Posterior cingulate gyrus (tissue), 11 donors: ENCODE measurements at regions not wholly inside any gene's neighbourhood (a gene's known extent, or its start where the extent isn't known, plus 50 kb on each side); places are given as distances from the start of the nearest gene placed in this dataset.
A peak's percentile ranks its signal among the peaks of the same experiment; 100 is the strongest.
"Not testable (repeated sequence)": the region's sequence is repeated elsewhere in the genome, so short reads cannot be mapped to it uniquely, and the experiment has no call there.

Experiments used
- DNase-seq, 10 donors: peaks; one replicate each; pipeline versions ENCODE4 v3.0.0 to v3.0.0-alpha.2; 2020 to 2021; ENCODE audit warnings: mixed read lengths in 3 of 10
- intact Hi-C: fragments of 100-400 bp; cut with DNase I; formaldehyde crosslinking; loops from one replicate; pipeline ENCODE4 v1.15.1; 2023

- peak in 3 of 10 donors; percentile 39 to 64 (median 51) for DNase-seq
Observed at GRCh38 chr6:67722861-67723261, 912.2 kb upstream of the ADGRB3 start.

GRCh38 chr6:67717281-67717680, 917.8 kb upstream of the ADGRB3 start:
- intact Hi-C loops = no loop called here
- DNase-seq = peak in 1 of 10 donors; percentile 15

More at GRCh38 chr6:67722861-67723261, 912.2 kb upstream of the ADGRB3 start:
- intact Hi-C loops = no loop called here

- DNase-seq = no peak
- intact Hi-C loops = no loop called here
Observed at GRCh38 chr6:67706388-67706787, 928.7 kb upstream of the ADGRB3 start.

- no peak for DNase-seq
- intact Hi-C loops = no loop called here
Observed at GRCh38 chr6:67698534-67698933, 936.5 kb upstream of the ADGRB3 start.

GRCh38 chr6:67694127-67694526, 941.0 kb upstream of the ADGRB3 start:
- intact Hi-C loops = no loop called here
- DNase-seq = no peak

GRCh38 chr6:67689329-67689728, 945.8 kb upstream of the ADGRB3 start:
- no peak for DNase-seq
- intact Hi-C loops = no loop called here

- no peak for DNase-seq
- intact Hi-C loops = no loop called here
Observed at GRCh38 chr6:67687396-67687795, 947.7 kb upstream of the ADGRB3 start.

GRCh38 chr6:67686225-67686624, 948.9 kb upstream of the ADGRB3 start:
- intact Hi-C loops, DNase-seq: not testable (repeated sequence)

GRCh38 chr6:67683960-67684359, 951.1 kb upstream of the ADGRB3 start:
- DNase-seq = no peak
- intact Hi-C loops = no loop called here

- intact Hi-C loops = no loop called here
- DNase-seq = no peak
Observed at GRCh38 chr6:67680297-67680932, 954.7 kb upstream of the ADGRB3 start.

GRCh38 chr6:67679566-67680296, 955.4 kb upstream of the ADGRB3 start:
- no peak for DNase-seq
- intact Hi-C loops = no loop called here

- intact Hi-C loops = no loop called here
- DNase-seq = no peak
Observed at GRCh38 chr6:67676892-67677291, 958.2 kb upstream of the ADGRB3 start.

- DNase-seq = no peak
- intact Hi-C loops = no loop called here
Observed at GRCh38 chr6:67667637-67668422, 967.3 kb upstream of the ADGRB3 start.

GRCh38 chr6:67666177-67666964, 968.7 kb upstream of the ADGRB3 start:
- intact Hi-C loops = no loop called here
- DNase-seq = no peak

GRCh38 chr6:67664942-67665341, 970.1 kb upstream of the ADGRB3 start:
- intact Hi-C loops = no loop called here
- DNase-seq = no peak

GRCh38 chr6:67663105-67663895, 971.8 kb upstream of the ADGRB3 start:
- intact Hi-C loops = no loop called here
- peak in 2 of 10 donors; percentile 42 to 59 for DNase-seq

GRCh38 chr6:67653561-67653960, 981.5 kb upstream of the ADGRB3 start:
- no peak for DNase-seq
- intact Hi-C loops = no loop called here

GRCh38 chr6:67646550-67646949, 988.5 kb upstream of the ADGRB3 start:
- intact Hi-C loops = no loop called here
- no peak for DNase-seq

GRCh38 chr6:67643281-67643680, 991.8 kb upstream of the ADGRB3 start:
- no peak for DNase-seq
- intact Hi-C loops = no loop called here

GRCh38 chr6:67642582-67642981, 992.5 kb upstream of the ADGRB3 start:
- no peak for DNase-seq
- intact Hi-C loops = no loop called here
